HG02588 (cell line): ENCODE measurements at regions not wholly inside any gene's neighbourhood (a gene's known extent, or its start where the extent isn't known, plus 50 kb on each side); places are given as distances from the start of the nearest gene placed in this dataset.

Experiments used
- ATAC-seq: cut with Tn5 transposase; IDR thresholded peaks from one replicate; pipeline ENCODE4 v1.9.1; 2021; ENCODE audit warnings: mild to moderate bottlenecking, moderate library complexity; ENCODE audit not compliant: unreplicated experiment

DNA sequence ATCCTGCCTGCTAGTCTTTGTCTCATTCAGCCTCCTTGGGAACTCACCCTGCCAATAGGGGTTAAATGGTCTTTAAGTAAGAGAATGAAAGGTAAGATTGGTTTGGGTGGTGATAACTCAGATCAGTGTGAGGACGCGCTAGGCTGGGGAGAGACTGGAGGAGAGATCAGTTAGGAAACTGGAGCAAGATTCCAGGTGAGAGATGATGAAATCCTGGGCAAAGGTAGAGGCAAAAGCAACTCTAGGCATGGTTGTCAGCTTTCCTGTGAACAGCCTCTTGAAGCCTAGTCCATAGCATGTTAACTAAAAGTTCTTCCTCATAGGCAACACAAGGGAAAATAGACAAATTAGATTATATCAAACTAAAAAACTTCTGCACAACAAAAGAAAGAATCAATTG lies 145.2 kb upstream of the ANKRD28 start:
- no peak for ATAC-seq

DNA sequence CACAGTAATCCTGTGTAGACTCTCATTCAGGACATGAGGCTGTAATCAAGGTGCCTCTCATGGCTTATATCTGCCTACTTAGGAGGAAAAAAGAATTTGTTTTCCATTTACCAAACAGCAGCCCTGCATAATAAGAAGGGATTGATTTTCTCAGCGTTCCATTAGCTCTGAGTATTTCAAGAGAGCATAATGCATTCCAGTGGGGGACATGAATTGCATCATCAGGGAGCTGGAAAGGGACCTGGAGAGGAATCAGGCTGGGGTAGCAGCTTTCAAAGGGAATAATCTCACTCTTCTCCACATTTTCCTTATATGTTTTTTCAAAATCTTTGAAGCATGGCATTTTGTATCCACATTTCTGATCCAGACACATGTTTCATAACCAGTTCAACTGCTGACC lies 150.6 kb upstream of the ANKRD28 start:
- ATAC-seq, result no peak

DNA sequence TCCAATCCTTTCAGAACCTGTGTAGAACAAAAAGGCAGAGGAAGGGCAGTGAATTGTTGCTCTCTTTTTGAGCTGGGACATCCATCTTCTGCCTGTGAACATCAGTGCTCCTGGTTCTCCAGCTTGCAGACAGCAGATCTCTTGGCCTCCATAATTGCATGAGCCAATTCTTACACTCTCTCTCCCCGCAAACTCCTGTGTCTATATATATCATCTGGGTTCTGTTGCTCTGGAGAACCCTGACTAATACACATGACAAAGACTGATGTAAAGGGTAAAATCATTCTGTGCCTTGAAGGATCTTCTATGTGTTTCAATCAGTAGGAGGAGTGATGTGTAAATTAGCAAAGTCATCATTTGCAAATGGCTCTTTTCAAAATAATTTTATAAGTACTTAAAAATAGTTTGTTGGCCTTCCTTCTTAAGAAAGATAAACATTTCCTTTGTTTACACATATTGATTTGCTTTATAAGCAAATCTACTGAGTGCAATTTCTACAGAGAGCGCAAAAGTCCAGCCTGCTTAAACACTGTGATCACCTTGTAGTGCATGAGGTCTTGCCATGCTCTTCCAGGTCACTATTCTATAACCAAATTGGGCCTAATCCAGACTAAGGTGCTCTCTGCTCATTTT lies 154.9 kb upstream of the ANKRD28 start:
- ATAC-seq, result no peak

DNA sequence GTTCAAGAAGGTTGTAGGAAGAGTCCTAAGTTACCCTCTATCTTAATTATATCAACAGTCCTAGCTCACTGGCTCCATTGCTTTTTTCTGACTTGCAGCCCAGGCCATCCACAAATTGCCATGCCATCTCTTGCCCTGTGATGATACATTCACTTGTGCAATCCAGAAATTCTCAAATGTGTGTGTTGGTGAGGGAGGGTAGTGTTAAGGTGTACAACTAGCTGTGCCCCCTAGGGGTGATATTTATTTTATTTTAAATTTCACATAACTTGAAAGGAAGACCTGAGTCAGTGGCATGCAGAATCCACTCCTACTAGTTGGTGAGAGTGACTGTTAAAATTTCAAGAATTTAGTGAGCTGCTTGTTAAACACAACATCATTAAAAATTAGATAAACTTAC lies 156.1 kb upstream of the ANKRD28 start:
- ATAC-seq, result no peak

DNA sequence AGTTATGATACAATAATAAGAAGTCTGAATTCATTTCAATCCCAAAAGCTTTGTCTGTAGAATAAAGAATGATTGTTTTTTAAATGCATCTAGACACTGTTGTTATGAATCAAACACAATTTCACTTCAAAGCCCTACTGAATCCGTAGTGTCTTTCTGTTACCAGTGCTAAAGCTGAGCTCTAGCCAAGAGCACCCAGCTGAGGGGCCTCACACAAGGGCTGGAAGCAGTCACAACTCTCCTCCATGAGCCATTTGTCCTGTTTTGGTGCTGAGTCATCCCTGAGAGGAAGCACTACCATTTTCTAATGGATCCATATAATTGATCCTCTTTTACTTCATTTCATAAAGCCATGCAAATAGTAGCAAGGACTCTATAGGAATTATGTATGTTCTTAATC lies 158.2 kb upstream of the ANKRD28 start:
- ATAC-seq, result no peak

DNA sequence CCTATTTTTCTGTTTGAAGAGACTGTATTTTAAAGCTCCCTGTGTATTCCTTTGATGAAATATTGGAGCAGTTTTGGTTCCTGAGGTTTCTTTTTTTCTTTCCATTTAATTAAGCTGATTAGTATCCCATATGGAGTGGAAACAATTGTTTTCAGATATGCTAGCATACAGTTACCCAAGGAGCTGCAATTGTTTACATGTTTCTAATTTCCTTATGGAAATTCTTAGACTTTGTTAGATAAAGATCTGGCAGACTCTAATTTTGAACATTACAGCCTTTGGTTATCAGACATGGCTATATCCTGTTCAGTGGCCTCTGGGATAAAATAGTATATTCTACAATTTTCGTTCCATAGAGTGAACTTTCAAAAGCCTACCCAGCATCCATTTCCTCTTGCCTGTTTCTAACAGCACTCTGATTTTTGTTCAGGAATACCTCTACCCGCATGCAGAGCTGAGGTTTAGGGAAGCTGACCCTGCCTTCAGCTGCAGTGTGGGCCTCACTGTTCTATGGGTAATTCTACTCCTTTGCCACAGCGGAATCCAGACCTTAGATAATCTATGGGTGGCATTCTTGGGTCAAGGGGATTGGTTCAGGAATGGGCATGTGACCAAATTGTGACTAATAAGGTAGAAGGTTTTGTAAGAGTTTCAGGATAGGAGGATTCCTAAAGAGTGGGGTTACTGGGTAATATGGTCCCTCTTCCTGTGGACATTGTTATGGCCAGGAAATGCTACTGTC lies 161.1 kb upstream of the ANKRD28 start:
- ATAC-seq, result no peak

DNA sequence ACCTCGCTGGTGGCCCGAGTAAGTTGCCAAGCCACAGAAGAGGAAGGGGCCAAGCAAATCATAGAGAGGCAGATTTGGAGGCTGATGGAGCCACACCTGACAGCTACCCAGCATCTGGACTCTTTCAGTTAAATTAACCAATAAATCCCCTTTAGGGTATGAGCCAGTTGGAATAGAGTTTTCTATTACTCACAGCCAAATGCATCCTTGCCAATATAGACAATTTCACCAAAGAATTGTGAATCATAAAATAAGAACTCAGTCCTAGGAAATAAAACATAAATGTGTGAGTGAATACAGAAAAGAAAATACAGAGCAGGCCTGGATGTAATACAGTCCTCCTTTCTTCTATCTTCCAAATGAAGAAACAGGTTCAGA lies 161.6 kb upstream of the ANKRD28 start:
- no peak for ATAC-seq

DNA sequence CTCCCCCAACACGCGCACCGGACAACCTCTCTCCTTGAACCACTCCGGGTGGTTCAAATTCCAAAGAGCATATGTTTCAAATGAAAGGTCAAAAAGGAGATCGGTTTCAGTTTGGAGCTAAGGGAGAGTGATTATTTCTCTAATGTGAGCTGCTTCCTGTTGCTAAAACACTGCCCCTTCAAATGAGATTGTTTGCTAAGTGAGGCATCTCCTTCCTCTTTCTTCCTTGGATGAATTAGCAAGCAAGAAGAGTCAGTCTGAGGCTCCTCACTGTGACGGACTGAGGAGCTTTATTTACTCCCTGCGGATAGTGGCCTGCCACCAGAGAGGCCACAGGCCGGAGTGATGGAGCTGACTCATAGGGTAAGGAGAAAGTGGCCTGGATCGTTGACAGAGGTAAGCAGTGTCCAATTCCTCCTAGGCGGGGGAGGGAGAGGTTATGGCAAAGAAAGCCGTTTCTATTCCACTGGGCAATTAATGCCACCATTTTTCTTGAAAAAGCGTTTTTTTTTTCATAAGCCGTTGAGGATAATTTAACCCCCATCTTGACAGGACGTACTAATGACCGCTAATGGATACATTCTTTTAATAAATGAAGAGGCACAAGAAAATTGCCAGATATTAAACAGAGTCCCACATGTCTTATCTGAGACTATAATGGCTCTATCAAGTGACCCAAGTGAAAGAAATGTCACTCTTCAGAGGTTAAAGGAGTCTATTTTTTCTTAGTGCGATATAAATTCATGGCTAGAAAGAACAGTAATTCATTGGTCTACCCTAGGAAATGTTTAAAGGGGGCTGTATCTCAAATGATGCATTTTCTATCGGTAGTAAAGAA lies 167.0 kb upstream of the ANKRD28 start:
- ATAC-seq, result no peak

DNA sequence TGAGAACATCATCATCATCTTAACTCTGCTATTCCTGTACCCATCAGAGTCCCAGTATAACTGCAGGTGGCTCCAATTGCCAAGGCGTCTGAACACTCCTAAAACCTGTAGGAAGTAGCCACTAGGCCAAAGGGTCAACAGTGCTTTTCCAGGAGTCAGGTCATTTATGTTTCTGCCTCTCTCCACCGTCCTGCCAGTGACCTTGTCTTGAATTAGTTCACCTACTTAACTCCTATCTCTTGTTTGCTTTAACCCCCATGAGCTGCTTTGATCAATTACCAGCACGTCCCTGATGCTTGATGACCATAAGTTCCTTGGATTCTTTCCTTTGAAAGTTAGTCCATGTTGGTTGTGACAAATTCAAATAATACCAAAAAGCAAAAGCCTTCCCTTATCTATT lies 169.8 kb upstream of the ANKRD28 start:
- ATAC-seq, result no peak

DNA sequence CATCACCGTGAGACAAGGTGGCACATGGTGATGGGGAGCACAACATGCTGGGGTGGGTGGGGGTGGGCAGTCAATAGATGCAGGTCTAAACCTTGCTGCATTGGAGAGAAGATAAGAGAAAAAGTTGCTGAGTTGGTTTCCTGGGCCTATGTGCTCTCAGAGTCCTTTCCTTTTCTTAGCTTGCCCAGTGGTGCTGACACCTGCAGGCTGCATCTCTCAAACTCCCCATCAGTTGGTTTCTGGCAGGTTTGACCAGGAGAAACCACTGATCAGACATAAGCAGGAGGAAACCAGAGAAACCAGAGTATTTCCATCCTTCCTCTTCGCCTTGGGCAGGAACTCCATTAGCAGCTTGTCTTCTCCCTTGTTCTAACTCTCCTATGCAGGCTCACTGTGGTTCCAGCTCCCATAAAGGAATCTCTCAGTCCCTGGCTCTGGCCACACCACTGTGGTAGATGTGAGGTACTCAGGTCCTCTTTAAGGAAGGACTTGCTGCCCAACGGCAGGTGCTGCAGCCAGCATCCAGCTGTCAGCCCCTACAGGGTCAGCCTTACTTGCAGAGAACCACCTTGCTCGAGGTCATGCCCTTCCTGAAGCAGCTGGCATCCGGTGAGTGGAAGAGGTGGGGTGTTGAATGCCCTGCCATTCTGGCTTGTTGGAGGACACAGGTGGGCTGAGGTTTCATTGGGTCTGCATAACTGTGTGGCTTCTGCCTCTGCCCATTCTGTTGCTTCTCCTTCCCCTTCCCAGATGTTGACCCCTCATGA lies 172.3 kb upstream of the ANKRD28 start:
- ATAC-seq, result no peak

DNA sequence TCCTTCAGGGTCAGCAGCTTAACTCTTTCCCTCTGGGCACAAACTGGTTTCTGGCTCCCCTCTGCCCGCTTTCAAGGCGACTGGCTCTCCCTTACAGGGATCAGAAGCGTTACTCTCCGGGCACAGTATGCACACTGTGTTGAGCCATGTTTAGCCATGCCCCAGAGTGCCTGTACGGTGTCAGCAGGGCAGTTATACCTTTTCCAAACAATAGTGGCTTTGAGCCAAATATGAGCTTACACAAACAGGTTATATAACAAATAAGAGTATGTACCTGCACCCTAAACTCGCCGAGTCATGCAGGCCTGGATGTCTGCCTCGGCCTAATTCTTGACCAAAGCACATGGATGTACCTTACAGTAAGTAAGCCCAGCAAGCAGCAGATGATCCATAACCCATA lies 175.6 kb upstream of the ANKRD28 start:
- no peak for ATAC-seq

DNA sequence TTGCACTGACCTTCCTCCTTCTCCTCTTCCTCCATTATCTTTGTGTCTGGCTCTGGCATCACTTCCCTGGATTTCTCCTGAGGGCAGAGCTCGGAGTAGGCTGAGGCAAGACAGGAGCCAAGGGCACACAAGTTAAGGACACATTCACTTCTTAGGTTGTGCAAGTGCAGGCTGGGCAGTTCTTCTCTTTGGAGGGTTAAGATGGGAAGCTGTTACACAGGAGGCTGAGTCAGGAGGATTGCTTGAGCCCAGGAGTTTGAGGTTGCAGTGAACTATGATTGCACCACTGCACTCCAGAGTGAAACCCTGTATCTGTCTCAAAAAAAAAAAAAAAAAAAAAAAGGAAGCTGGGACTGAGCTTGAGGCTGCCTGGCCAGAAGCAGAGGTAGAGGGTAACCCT lies 176.2 kb upstream of the ANKRD28 start:
- ATAC-seq, result no peak

DNA sequence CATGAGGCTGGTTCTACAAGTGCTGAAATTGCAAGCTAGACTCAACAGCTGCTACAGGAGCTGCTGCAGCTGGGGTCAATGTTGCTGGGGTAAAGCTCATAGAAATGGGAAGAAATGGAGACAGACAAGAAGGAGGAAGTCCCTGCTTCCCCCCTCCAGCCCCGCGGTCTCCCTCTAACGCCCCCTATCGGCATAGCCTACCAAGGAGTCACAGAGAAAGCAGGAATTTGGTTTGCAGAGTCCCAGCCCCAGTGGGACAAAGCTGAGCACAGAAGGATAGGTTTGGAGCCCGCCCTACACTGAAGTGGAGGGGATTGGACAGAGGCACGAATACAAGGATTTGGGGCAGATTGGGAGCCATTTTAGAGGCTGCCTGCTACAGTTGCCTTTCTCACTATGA lies 176.9 kb upstream of the ANKRD28 start:
- no peak for ATAC-seq

DNA sequence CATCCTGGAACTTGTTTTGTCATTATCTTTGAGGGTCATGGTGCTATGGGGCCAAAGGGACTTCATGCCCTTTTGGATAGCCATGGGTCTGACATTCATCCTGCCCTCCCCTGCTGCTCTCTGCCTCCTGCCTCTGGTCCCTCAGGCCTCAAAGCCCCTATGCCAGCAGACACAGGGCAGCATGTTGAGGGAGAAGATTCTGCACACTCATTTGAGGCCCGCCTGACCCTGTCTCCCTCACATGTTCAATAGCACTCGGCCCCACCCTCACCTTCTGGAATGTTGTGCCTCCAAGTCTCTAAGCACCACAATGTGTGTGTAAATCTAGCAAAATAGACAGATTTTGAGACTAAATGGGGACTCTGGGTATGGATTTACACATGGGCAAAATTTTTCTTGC lies 178.7 kb upstream of the ANKRD28 start:
- ATAC-seq, result no peak

DNA sequence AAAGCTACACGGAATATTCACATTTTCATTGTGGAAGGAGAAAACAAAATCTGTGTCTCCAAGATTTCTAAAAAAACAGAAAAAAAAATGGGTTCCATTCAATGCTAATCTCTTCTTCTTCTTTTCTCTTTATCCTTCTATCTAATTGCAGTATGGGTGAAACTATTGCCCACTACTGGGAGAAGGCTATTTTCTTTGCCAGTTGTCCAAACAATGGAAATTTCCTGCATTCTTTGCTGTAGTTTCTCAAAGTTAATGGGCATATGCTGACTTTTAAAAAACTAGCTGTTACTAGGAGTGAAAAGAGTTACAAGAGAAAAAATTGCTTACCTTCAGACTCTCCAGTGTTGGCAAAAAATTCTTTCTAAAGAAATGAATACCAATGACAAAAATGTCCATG lies 179.3 kb upstream of the ANKRD28 start:
- no peak for ATAC-seq

DNA sequence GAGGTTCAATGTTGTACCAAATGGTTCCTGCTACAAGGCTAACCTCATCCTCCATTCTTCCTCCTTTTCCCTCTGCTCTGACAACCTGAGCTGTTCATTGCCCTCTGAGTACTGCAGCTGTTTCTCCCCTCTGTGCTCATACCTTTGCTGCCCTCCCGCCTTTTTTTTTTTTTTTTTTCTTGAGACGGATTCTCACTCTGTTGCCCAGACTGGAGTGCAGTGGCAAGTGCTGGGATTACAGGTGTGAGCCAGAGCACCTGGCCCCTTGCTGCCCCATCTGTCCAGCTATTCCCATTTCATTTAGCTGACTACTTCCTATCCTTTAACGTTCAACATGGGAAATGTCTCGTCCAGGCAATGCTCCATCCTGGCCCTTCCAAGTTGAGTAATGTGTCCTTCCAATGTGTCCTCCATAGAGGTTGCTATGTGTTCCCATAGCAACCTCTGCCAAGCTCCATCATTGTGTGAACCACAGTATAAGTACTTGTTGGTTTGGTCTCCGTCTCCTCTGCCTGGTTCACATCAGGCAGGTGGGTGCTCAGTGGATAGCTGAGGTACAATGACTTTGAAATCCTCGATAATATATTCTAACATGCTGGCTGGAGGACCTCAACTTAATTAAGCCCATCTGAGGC lies 179.9 kb upstream of the ANKRD28 start:
- ATAC-seq, result no peak

DNA sequence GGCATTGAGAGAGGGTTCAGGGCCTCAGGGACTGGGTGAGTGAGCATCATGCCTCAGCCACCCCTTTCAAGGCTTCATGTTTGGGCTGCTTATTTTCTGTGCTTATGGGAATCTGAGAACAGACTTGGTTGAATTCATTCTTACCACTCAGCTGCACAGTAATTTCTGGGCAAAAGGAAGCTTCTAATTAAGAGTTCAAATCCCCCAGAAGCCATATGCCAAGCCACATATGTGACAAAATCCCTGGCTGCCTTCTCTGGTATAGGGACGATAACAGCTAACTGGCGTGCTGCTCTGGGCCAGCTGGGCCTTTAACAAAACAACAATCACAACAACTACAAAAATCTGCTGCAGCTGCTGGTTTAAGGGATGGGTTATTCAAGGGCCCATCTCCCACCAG lies 181.0 kb upstream of the ANKRD28 start:
- ATAC-seq, result no peak

DNA sequence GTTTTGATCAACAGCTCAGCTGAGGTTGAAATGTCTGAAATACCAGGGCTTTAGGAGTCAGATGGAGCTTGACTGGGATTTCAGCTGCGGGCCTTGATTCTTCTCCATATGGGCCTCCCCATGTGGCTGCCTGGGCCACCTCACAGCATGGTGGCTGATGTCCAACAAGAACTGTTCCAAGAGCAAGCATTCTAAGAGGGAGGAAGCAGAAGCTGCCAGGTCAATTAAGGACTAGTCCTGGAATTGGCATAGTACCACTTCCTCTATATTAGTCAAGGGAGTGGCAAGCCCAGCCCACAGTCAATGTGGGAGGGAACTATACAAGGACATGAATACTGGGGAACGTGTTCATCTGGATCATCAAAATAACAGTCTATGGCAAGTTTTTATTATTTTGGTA lies 181.7 kb upstream of the ANKRD28 start:
- ATAC-seq, result no peak

DNA sequence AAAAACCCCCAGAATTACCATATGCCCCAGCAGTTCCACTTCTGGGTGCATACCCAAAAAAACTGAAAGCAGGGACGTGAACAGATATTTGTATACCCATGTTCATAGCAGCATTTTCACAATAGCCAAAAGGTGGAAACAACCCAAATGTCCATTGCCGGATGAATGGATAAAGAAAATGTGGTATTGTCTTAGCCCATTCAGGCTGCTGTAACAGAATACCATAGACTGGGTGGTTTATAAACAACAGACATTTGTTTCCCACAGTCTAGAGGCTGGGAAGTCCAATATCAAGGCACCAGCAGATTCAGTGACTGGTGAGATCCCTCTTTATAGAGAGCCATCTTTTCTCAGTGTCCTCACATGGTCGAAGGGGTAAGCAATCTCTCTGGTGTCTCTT lies 182.1 kb upstream of the ANKRD28 start:
- no peak for ATAC-seq

DNA sequence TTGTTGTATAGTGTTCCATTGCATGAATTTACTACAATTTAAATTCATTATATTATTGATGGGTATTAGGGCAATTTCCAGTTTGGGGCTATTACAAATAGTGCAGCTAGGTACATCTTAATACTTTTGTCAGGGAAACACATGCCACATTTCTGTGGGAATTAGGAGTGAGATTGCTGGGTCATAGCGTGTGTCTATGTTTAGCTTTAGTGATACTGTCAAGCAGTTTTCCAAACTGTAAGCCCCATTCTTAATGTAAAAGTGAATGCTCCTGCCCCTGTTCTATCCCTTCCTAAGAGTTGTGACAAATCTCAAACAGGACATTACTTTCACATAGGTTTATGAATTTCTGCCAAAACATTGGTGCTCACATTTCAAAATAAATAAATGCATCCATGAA lies 184.5 kb upstream of the ANKRD28 start:
- ATAC-seq, result no peak

DNA sequence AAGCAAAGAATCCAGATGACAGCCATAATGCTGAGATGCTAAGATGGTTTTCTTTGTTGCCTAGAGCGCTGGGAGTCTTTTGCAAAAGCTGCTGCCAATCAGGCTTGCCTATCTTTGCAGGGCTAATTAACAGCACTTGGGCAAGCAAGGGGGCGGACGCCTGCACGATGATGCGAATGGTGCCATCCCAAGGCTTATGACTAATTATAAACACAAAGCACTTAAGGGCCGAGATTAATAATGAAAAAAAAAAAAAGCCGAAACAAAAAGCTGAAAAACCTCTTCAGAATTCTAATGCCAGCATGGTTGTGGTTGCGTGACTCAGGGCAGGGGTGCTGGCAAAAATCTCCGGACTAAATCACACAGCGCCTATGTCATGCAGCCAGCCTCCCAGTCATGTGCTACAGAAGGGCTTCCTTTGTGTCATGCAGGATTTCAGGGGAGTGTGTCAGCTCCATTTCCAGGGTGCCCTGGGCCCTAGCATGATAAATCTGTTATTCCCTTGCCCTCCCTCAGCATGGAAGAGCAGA lies 185.0 kb upstream of the ANKRD28 start:
- ATAC-seq, result no peak
